Erythroblast (primary cell): ENCODE measurements at regions not wholly inside any gene's neighbourhood (a gene's known extent, or its start where the extent isn't known, plus 50 kb on each side); places are given as distances from the start of the nearest gene placed in this dataset.

Source experiments
- GATA1 ChIP-seq: IDR thresholded peaks from 2 replicates; pipeline ENCODE4 v1.6.1; 2011; ENCODE audit warnings: low read depth, mild to moderate bottlenecking, control low read depth, low read length, moderate library complexity
- POLR2A ChIP-seq: IDR thresholded peaks from 2 replicates; pipeline ENCODE4 v1.6.1; 2011; ENCODE audit warnings: mild to moderate bottlenecking, low read length

GRCh38 chr2:239905884-239906654, 119.1 kb downstream of the NDUFA10 start:
- TF ChIP-seq POLR2A (no peak), GATA1 (no peak)
